Non-pigmented ciliary epithelial cell (primary cell): ENCODE measurements at regions not wholly inside any gene's neighbourhood (a gene's known extent, or its start where the extent isn't known, plus 50 kb on each side); places are given as distances from the start of the nearest gene placed in this dataset.
"Not testable (repeated sequence)": the region's sequence is repeated elsewhere in the genome, so short reads cannot be mapped to it uniquely, and the experiment has no call there.

ENCODE experiments used
- DNase-seq: peaks from one replicate; pipeline ENCODE4 v3.0.0-alpha.2; 2010; ENCODE audit warnings: low read depth

DNA sequence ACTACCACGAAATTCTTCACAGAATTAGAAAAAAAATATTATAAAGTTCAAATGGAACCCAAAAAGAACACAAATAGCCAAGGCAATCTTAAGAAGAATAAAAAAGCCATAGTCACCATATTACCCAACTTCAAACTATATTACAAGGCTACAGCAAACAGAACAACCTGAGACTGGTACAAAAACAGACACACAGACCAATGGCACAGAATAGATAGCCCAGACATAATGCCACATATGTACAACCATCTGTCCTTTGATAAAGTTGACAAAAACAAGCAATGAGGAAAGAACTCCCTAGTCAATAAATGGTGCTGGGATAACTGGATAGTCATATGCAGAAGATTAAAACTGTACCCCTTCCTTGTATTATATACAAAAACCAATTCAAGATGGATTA is 808.5 kb upstream of the ZWINT start:
- no peak for DNase-seq

DNA sequence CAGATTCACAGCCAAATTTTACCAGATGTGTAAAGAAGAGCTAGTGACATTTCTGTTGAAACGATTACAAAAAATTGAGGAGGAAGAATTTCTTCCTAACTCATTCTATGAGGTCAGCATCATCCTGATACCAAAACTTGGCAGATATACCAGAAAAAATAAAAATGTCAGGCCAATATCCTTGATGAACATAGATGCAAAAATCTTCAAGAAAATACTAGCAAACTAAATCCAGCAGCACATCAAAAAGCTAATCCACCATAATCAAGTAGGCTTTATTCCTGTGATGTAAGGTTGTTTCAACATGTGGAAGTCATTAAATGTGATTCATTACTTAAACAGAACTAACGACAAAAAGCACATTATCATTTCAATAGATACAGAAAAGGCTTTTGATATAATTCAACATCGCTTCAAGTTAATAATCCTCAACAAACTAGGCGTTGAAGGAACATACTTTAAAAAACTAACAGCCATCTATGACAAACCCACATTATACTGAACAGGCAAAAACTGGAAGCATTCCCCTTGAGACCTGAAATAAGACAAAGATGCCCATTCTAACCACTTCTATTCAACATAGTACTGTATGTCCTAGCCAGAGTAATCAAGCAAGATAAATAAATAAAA is 807.7 kb upstream of the ZWINT start:
- no peak for DNase-seq

DNA sequence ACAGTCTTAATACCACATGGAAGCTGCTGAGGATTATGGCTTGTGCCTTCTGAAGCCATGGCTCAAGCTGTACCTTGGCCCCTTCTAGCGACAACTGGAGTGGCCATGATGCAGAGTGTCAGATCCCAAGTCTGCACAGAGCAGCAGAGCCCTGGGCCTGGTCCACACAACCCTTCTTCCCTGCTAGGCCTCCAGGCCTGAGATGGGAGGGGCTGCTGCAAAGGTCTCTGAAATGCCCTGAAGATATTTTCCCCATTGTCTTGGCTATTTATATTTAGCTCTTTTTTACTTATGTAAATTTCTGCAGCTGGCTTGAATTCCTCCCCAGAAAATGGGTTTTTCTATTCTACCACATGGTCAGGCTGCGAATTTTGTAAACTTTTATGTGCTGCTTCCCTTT is 804.6 kb upstream of the ZWINT start:
- no peak for DNase-seq

DNA sequence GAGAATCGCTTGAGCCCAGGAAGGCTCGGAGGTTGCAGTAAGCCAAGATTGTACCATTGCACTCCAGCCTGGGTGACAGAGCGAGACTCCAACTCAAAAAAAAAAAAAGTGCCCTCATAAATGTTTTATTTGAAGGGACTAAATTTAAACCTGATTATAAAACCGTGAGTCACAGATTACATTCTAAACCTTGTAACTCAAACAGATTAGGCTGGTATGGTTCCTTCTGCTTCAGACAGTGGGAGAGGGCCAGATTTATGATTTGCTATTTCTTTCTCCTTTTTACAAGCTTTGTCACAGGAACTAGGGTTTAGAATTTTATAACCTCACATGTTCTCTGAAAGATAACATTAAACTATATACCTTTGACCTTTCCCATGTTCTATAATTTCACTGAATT is 801.2 kb upstream of the ZWINT start:
- DNase-seq: no peak

DNA sequence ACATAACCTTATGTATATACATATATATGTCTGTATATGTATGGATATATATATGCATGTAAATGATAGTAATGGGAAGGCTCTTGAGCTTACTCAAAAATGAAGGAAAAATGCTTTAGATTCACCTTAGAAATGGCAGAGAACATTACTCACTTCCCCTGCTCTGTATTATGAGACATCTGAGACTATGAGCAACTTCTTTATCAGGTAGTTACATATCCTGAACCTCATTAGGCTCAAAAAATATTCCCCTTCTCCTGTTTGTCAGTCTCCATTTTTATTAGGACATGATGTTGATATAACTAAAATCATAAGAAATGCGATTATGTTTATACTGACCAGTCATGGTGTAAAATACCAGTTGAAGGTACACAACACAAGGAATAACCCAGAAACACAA is 800.1 kb upstream of the ZWINT start:
- DNase-seq: no peak

- no peak for DNase-seq
Measured at GRCh38 chr10:57145548-57145947, 784.5 kb upstream of the ZWINT start.

DNA sequence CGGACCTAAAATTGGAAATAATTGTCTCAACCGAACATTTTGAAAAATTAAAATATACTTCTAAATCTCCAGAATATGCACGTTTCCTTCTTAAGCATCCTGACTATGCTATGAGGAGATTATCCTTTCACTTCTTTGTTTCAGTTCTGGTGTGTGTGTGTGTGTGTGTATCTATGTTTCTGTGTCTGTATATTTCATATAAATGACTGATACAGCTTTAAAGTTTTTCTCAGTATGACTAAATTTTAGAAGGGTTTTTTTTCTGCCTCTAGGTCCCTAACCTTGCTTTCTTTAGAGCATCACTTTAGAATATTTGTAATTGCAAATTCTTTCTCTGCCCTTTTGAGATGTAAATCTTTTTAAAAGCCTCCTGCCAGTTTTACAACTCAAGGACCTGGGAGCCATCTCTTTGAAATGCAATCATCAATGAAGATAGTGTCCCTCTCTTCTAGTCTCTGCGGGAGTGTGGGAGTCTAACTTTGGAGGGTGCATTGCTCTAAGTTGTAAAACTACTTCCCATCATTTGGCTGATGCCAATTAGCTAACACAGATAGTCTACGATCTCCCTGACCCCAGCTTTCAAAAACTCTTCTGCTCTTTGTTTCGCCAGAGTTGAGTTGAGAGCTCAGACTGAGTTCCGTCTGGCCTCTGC is 782.0 kb upstream of the ZWINT start:
- no peak for DNase-seq

DNA sequence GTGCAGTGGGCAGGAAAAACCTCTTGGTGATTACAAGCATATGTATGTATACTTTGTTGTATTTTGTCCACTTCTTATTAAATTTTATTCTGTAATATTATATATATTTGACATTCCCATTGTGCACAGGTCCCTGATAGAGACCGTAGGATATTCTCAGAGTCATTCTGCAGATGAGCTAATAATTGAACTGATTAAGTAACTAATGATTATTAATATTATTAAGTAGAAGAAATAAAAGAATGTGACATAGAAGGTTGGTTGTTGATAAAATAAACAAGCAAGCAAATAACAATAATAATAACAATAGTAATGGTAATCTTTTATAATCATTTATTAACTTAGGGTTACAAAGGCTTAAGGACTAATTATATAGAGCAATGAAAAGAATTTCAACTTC is 780.6 kb upstream of the ZWINT start:
- no peak for DNase-seq

DNA sequence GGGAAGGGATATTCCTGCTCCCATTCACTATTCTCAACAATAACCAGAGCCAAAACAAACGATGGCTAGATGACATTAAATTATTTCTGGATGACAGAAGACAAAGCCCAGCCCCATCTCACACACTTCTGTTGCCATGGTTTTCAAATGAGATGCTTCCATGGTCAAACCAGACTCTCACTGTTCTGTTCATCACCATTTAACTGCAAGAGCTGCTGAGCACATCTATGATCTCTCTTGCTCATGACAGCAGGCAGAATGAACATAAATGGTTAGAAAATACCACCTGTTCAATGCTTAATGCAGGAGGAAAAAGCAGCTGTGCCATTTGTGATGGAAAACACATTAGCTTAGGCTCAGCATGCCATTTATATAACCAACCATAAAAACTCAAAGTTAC is 758.6 kb upstream of the ZWINT start:
- DNase-seq: no peak

GRCh38 chr10:57113545-57113944 is 752.5 kb upstream of the ZWINT start:
- DNase-seq: no peak

DNA sequence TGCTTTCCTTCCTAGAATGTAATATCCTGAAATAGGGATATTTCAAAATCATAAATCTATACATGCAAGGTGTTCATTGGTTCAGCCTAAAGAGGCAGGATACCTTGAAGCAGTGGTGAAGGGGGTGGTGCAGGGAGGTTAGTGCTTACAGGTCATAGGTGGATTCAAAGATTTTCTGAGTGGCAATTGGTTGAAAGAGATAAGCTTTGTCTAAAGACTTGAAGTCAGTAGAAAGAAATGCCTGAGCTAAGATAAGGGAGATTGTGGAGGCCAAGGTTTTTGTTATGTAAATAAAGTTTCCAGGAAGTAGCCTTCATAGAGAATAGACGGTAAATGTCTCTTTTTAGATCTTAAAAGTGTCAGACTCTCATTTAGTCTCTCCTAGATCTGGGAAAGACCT is 741.2 kb upstream of the ZWINT start:
- no peak for DNase-seq

- no peak for DNase-seq
Measured at GRCh38 chr10:57098146-57098545, 737.1 kb upstream of the ZWINT start.

- DNase-seq: no peak
Measured at GRCh38 chr10:57096044-57096443, 735.0 kb upstream of the ZWINT start.

DNA sequence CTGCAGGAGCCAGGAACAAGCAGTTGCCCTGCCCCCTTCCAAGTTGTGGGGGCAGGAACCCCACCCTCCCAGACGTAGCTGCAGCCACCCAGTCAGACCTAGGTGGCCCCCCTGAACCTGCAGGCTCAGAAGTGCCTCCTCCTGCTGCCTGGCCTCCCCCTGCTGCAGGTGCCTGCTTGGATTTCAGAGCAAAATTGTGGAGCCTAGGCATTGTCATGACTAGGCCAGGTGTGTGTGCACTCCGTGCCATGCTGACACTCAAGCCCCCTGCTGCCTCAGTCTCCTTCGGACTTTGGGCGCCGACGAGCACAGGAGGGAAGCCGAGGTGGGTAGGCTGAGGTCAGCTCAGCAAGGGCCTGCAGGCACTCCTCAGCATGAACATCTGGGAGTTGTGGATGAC is 733.9 kb upstream of the ZWINT start:
- no peak for DNase-seq

DNA sequence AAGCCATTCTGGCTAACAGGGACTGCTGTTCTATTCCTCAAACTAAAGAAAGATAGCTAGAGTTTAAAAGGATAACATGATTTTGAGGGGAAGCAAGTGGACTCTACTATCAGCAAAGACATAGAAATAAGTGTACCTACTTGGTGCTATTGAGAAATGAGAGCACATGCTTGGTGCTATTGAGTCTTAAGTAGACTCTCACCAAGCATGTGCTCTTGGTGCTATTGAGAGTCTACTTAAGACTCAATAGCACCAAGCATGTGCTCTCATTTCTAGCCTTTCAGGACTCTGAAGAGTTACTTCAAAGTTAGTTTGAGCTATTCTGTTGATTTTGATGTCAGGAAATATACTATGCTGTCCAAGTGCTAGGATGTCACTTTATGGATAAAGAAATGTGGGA is 733.0 kb upstream of the ZWINT start:
- DNase-seq: no peak

GRCh38 chr10:57053530-57053929 is 692.5 kb upstream of the ZWINT start:
- DNase-seq: no peak

- DNase-seq: no peak
Measured at GRCh38 chr10:57049096-57049495, 688.0 kb upstream of the ZWINT start.

- no peak for DNase-seq
Measured at GRCh38 chr10:57038531-57038930, 677.5 kb upstream of the ZWINT start.

GRCh38 chr10:57035310-57035709 is 674.3 kb upstream of the ZWINT start:
- DNase-seq: no peak

DNA sequence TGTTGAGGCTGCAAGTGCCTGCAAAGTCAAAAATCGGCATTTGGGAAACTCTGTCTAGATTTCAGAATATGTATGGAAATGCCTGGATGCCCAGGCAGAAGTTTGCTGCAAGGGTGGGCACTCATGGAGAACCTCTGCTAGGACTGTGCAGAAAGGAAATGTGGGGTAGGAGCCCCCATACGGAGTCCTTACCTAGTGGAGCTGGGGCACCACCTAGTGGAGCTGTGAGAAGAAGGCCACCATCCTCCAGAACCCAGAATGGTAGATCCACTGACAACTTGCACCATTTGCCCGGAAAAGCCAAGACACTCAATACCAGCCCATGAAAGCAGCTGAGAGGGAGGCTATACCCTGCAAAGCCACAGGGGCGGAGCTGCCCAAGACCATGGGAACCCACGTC is 671.2 kb upstream of the ZWINT start:
- DNase-seq: not testable (repeated sequence)

DNA sequence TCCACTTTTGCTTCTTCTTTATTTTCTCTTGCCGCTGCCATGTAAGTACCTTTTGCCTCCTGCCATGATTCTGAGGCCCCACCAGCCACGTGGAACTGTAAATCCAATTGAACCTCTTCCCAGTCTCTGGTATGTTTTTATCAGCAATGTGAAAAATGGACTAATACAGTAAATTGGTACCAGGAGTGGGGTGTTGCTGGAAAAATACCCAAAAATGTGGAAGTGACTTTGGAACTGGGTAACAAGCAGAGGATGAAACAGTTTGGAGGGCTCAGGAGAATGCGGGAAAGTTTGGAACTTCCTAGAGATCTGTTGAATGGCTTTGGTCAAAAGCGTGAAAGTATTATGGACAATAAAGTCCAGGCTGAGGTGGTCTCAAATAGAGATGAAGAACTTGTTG is 670.3 kb upstream of the ZWINT start:
- DNase-seq: no peak

- DNase-seq: no peak
Measured at GRCh38 chr10:57026307-57026706, 665.2 kb upstream of the ZWINT start.

- no peak for DNase-seq
Measured at GRCh38 chr10:57023626-57024025, 662.6 kb upstream of the ZWINT start.

- no peak for DNase-seq
Measured at GRCh38 chr10:57018452-57018851, 657.4 kb upstream of the ZWINT start.
